ENCODE measurements at regions not wholly inside any gene's neighbourhood (a gene's known extent, or its start where the extent isn't known, plus 50 kb on each side); places are given as distances from the start of the nearest gene placed in this dataset.
A peak's percentile ranks its signal among the peaks of the same experiment; 100 is the strongest.
"Not testable (repeated sequence)": the region's sequence is repeated elsewhere in the genome, so short reads cannot be mapped to it uniquely, and the experiment has no call there.

GRCh38 chr2:64252251-64252978 lies 108.2 kb upstream of the PELI1 start:
- not testable (repeated sequence) for DNase-seq

GRCh38 chr2:64253421-64253820 lies 109.2 kb upstream of the PELI1 start:
- not testable (repeated sequence) for DNase-seq

GRCh38 chr2:64258566-64258965 lies 114.3 kb upstream of the PELI1 start:
- no peak for DNase-seq

GRCh38 chr2:64259312-64259711 lies 115.1 kb upstream of the PELI1 start:
- DNase-seq: no peak

- DNase-seq: no peak
Observed at GRCh38 chr2:64260093-64260803, 116.0 kb upstream of the PELI1 start.

GRCh38 chr2:64260817-64261216 lies 116.6 kb upstream of the PELI1 start:
- no peak for DNase-seq

- DNase-seq: no peak
Observed at GRCh38 chr2:64262071-64262470, 117.9 kb upstream of the PELI1 start.

GRCh38 chr2:64262816-64263215 lies 118.6 kb upstream of the PELI1 start:
- DNase-seq: no peak

- no peak for DNase-seq
Observed at GRCh38 chr2:64263315-64263714, 119.1 kb upstream of the PELI1 start.

GRCh38 chr2:64267699-64268098 lies 123.5 kb upstream of the PELI1 start:
- DNase-seq: no peak

GRCh38 chr2:64268330-64269048 lies 124.3 kb upstream of the PELI1 start:
- DNase-seq: no peak

- DNase-seq: peak; percentile 45
Observed at GRCh38 chr2:64273524-64274398, 129.5 kb upstream of the PELI1 start.

- DNase-seq: no peak
Observed at GRCh38 chr2:64274399-64275173, 130.4 kb upstream of the PELI1 start.

- no peak for DNase-seq
Observed at GRCh38 chr2:64275174-64275466, 130.9 kb upstream of the PELI1 start.

GRCh38 chr2:64276417-64277095 lies 132.3 kb upstream of the PELI1 start:
- no peak for DNase-seq

- DNase-seq: no peak
Observed at GRCh38 chr2:64277101-64277849, 133.1 kb upstream of the PELI1 start.

- not testable (repeated sequence) for DNase-seq
Observed at GRCh38 chr2:64280812-64281211, 136.6 kb upstream of the PELI1 start.

GRCh38 chr2:64283006-64283570 lies 138.9 kb upstream of the PELI1 start:
- no peak for DNase-seq

- no peak for DNase-seq
Observed at GRCh38 chr2:64283641-64284361, 139.6 kb upstream of the PELI1 start.

- no peak for DNase-seq
Observed at GRCh38 chr2:64284751-64285150, 140.5 kb upstream of the PELI1 start.
